ENCODE measurements at regions not wholly inside any gene's neighbourhood (a gene's known extent, or its start where the extent isn't known, plus 50 kb on each side); places are given as distances from the start of the nearest gene placed in this dataset.

GRCh38 chr5:89351222-89351621 is 468.2 kb upstream of the MEF2C start:
- Histone ChIP-seq H3K4me3 (ENCODE audit: low read length) (no peak overlapping the region), H3K27ac (ENCODE audit: low read length) (no peak overlapping the region), H3K9ac (ENCODE audit: low read length) (no peak overlapping the region), H3K36me3 (ENCODE audit: insufficient read depth, low read length) (no peaks in the 10 kb centered on the region), H4K20me1 (ENCODE audit: insufficient read depth) (no peaks in the 10 kb centered on the region), H3F3A (ENCODE audit: insufficient read depth, low read length, poor library complexity, severe bottlenecking) (no peaks in the 10 kb centered on the region), H3K4me2 (ENCODE audit: low read length) (no peak overlapping the region), H3K9me3 (ENCODE audit: low read length) (no peaks in the 10 kb centered on the region), H2AFZ (ENCODE audit: low read depth, low read length) (no peak overlapping the region), H3K27me3 (ENCODE audit: insufficient read depth, low read depth, low read length) (no peaks in the 10 kb centered on the region), H3K9me2 (ENCODE audit: insufficient read depth, low read length) (no peaks in the 10 kb centered on the region), H3K79me2 (replicated peaks; ENCODE audit: insufficient read depth, low read length) (no peaks in the 10 kb centered on the region)
- TF ChIP-seq SMC3 (conservative IDR thresholded peaks at IDR 0.05; ENCODE audit: poor library complexity) (no peak), TAF1 (IDR thresholded peaks at IDR 0.05; ENCODE audit: low read depth) (no peak)

DNA sequence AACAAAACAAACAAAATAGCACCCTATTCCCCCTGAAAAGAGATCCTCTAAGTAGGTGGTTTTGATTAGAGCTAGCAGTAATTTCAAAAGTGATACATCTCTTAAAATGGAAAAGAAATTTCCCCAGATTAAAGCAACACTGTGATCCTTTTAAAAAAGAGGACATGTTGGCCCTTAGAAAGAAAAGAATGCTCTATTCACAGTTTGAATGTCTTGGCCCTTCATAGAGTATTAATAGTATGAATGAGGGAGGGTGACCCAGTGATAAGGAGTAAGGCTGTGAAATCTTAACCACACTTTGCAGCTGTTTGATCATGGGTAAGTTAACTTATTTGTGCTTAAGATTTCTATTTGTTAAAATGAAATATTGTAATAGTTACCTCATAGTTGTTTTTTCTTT is 467.7 kb upstream of the MEF2C start:
- no peak for TF ChIP-seq POLR2AphosphoS5 (IDR thresholded peaks at IDR 0.05)
- TF ChIP-seq SMC3 (conservative IDR thresholded peaks at IDR 0.05; ENCODE audit: poor library complexity) = no peak
- no peak for TF ChIP-seq MXI1 (conservative IDR thresholded peaks at IDR 0.05; ENCODE audit: poor library complexity, severe bottlenecking)
- Histone ChIP-seq H3K9me3 (ENCODE audit: low read length) (no peaks in the 10 kb centered on the region), H3K79me2 (replicated peaks; ENCODE audit: insufficient read depth, low read length) (no peaks in the 10 kb centered on the region), H3K27me3 (ENCODE audit: insufficient read depth, low read depth, low read length) (no peaks in the 10 kb centered on the region), H3K27ac (ENCODE audit: low read length) (no peak overlapping the region), H4K20me1 (ENCODE audit: insufficient read depth) (no peaks in the 10 kb centered on the region), H3K4me3 (ENCODE audit: low read length) (no peak overlapping the region), H3K36me3 (ENCODE audit: insufficient read depth, low read length) (no peaks in the 10 kb centered on the region), H3K4me2 (ENCODE audit: low read length) (no peak overlapping the region), H3F3A (ENCODE audit: insufficient read depth, low read length, poor library complexity, severe bottlenecking) (no peaks in the 10 kb centered on the region), H3K9me2 (ENCODE audit: insufficient read depth, low read length) (no peaks in the 10 kb centered on the region), H3K9ac (ENCODE audit: low read length) (no peak overlapping the region), H2AFZ (ENCODE audit: low read depth, low read length) (no peak overlapping the region)

DNA sequence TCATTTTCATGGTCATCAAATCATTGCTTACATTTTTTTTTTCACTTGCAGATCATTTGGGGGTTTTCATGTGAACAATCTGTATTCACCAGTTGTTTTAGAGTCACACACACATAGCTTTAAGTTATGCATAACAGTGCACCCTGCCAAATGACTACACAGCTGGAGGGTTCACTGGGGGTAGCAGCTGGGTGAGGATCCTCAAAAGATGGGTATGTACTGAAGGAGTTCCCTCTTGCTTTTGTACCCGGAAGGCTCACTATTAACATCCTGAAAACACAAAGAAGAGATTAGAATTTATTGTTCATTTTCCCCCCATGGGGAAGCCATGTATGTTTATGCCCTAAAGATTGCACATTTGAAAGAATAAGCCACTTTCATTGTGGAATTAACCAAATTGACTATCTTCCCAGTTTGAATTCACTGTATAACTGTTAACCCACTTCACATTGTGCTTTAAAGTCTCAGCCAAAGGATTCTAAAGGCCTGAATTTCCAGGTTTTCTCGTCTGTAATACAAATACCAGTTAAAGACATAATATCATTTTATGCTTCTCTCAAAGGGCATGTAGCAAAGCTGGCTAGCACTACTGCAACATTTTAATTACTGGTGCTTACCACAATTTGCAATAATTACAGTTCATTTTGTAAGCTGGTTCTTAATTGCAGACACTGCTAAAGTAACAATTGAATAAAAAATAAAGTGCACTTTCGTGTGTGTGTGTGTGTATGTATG is 466.4 kb upstream of the MEF2C start:
- Histone ChIP-seq H3K36me3 (ENCODE audit: insufficient read depth, low read length) (no peaks in the 10 kb centered on the region), H3K27me3 (ENCODE audit: insufficient read depth, low read depth, low read length) (no peaks in the 10 kb centered on the region), H3K9me2 (ENCODE audit: insufficient read depth, low read length) (no peaks in the 10 kb centered on the region), H3F3A (ENCODE audit: insufficient read depth, low read length, poor library complexity, severe bottlenecking) (no peaks in the 10 kb centered on the region), H4K20me1 (ENCODE audit: insufficient read depth) (no peaks in the 10 kb centered on the region), H3K4me2 (ENCODE audit: low read length) (no peak overlapping the region), H3K4me3 (ENCODE audit: low read length) (no peak overlapping the region), H3K9ac (ENCODE audit: low read length) (no peak overlapping the region), H3K9me3 (ENCODE audit: low read length) (no peaks in the 10 kb centered on the region), H3K27ac (ENCODE audit: low read length) (no peak overlapping the region), H3K79me2 (replicated peaks; ENCODE audit: insufficient read depth, low read length) (no peaks in the 10 kb centered on the region), H2AFZ (ENCODE audit: low read depth, low read length) (no peak overlapping the region)
- TF ChIP-seq EP300 (conservative IDR thresholded peaks at IDR 0.05; ENCODE audit: poor library complexity, severe bottlenecking) (no peak), TAF1 (IDR thresholded peaks at IDR 0.05; ENCODE audit: low read depth) (no peak), POLR2AphosphoS5 (IDR thresholded peaks at IDR 0.05) (no peak)
- TF ChIP-seq, protein P1, sequence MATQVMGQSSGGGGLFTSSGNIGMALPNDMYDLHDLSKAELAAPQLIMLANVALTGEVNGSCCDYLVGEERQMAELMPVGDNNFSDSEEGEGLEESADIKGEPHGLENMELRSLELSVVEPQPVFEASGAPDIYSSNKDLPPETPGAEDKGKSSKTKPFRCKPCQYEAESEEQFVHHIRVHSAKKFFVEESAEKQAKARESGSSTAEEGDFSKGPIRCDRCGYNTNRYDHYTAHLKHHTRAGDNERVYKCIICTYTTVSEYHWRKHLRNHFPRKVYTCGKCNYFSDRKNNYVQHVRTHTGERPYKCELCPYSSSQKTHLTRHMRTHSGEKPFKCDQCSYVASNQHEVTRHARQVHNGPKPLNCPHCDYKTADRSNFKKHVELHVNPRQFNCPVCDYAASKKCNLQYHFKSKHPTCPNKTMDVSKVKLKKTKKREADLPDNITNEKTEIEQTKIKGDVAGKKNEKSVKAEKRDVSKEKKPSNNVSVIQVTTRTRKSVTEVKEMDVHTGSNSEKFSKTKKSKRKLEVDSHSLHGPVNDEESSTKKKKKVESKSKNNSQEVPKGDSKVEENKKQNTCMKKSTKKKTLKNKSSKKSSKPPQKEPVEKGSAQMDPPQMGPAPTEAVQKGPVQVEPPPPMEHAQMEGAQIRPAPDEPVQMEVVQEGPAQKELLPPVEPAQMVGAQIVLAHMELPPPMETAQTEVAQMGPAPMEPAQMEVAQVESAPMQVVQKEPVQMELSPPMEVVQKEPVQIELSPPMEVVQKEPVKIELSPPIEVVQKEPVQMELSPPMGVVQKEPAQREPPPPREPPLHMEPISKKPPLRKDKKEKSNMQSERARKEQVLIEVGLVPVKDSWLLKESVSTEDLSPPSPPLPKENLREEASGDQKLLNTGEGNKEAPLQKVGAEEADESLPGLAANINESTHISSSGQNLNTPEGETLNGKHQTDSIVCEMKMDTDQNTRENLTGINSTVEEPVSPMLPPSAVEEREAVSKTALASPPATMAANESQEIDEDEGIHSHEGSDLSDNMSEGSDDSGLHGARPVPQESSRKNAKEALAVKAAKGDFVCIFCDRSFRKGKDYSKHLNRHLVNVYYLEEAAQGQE (IDR thresholded peaks at IDR 0.05; ENCODE audit: borderline replicate concordance) = no peak

Measured in neural cell (in vitro differentiated cells).